GM19395 (cell line): ENCODE measurements at regions not wholly inside any gene's neighbourhood (a gene's known extent, or its start where the extent isn't known, plus 50 kb on each side); places are given as distances from the start of the nearest gene placed in this dataset.

Experiments
- ATAC-seq: cut with Tn5 transposase; IDR thresholded peaks from one replicate; pipeline ENCODE4 v1.9.1; 2021; ENCODE audit warnings: mild to moderate bottlenecking, moderate library complexity; ENCODE audit not compliant: unreplicated experiment

GRCh38 chr14:28515571-28515970 is 251.0 kb upstream of the FOXG1 start:
- ATAC-seq, result no peak

DNA sequence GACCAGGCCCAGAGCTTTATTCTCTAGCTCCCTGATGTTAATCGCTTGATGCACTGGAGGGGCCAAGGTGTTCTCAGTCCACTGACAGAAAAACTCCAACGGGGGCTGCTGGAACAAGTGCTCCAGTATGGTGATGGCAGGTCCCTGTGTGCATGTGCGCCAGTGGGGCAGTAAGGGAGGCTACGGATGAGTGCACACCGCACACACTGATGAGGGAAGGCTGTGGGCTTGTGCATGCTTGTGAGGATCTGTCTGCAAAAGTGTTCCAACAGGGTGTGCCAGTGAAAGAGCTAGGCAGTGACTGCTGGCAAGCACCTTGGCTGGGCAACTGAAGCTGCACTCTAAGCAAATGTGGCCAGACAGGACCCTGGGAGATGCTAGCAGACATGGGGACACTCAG is 229.7 kb upstream of the FOXG1 start:
- no peak for ATAC-seq

GRCh38 chr14:28542040-28542439 is 224.5 kb upstream of the FOXG1 start:
- no peak for ATAC-seq

- ATAC-seq, result no peak
These were observed 201.2 kb upstream of the FOXG1 start for GRCh38 chr14:28565345-28565744.

DNA sequence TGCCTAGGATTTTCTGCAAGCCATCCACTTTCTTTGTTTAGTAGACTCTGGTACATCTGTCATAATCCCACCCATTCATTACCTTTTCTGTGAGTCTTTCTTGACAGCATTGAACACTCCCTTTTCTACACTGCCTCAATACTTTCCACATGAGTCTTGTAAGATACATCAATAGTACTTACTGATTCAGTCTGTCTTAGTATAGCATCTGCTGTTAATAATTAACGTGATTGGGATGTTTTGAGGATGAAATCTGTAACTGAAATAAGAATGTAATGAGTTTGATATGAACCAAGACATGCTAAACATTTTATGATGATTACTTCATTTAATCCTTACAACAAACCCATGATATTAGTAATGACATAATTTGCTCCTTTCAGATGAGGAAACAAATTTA is 196.2 kb upstream of the FOXG1 start:
- ATAC-seq, result no peak

DNA sequence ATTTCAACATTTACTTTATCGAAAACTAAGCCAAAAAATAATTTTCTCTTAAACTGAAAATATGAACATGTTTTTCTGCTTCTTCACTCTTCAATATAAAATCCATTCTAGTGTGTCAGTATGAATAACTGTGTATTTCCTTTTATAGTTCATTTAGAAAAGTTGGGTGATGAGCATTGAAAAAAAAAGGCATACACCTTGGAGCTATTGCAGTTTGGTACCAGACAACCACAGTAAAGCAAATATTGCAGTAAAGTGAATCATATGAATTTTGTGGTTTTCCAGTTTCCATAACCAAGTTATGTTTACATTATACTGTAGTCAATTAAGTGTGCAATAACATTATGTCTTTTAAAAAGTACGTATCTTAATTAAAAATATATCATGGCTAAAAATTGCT is 195.0 kb upstream of the FOXG1 start:
- ATAC-seq, result no peak

- ATAC-seq, result no peak
These were observed 190.1 kb upstream of the FOXG1 start for GRCh38 chr14:28576523-28576922.

DNA sequence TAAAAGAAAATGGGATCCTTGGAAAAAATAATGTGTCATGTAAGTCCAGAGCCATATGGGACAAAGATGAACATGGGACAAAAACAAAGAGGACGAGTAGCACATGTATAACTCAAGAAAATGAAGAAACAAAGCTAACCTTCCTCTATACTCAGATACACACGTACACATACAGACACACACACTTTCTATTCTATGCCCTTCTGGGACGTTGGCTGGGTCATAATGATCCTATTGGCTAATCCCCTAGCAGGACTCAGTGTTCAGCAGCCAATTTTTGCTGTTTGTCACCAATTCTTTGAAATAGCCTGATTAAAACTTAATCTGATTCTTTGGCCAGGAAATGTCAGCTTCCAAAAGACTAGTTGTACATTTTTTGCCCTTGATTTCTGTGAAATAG is 189.4 kb upstream of the FOXG1 start:
- no peak for ATAC-seq

GRCh38 chr14:28577711-28578131 is 188.9 kb upstream of the FOXG1 start:
- ATAC-seq, result no peak

- ATAC-seq, result no peak
These were observed 181.6 kb upstream of the FOXG1 start for GRCh38 chr14:28584951-28585350.

DNA sequence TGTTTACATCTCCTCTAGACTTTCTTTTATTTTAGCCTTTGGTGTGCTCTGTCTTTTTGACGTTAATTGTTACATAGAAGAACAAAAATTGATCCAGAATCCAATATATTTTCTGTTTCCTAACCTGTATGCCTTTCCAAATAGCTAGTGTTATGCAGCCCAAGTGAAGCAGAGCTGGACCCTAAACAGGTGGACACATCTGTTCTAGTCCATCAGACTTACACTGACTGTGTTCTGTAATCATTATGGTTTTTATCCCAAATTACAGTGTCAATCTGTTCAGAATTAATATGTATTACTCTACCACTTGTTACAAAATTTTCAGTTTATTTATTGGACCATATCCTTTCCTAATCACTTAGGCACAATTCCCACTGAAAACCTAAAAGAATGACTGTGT is 176.8 kb upstream of the FOXG1 start:
- ATAC-seq, result no peak

- ATAC-seq, result no peak
These were observed 170.2 kb upstream of the FOXG1 start for GRCh38 chr14:28596391-28596790.

GRCh38 chr14:28599191-28599590 is 167.4 kb upstream of the FOXG1 start:
- ATAC-seq, result no peak

- ATAC-seq, result no peak
These were observed 167.0 kb upstream of the FOXG1 start for GRCh38 chr14:28599605-28600004.

- ATAC-seq, result no peak
These were observed 163.0 kb upstream of the FOXG1 start for GRCh38 chr14:28603606-28604005.

DNA sequence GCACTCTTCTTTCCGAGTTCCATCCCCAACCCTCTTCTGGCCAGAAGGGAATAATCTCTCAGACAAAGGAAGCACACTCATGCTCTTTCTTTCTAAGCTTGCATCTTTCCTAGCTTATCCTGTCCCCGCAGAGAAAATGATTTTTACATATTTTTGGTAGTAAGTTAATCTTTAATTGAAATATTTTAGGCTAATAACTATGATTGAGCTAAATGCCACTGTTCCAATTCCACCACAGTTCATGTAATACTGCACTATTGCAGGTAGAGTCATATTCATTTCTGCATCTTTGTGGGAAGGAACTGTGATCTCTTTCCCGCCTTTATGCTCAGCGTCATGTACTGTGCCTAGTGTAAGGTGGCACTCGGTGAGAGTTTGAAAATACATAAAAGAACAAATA is 158.9 kb upstream of the FOXG1 start:
- ATAC-seq, result no peak

GRCh38 chr14:28608443-28608842 is 158.1 kb upstream of the FOXG1 start:
- ATAC-seq, result no peak

DNA sequence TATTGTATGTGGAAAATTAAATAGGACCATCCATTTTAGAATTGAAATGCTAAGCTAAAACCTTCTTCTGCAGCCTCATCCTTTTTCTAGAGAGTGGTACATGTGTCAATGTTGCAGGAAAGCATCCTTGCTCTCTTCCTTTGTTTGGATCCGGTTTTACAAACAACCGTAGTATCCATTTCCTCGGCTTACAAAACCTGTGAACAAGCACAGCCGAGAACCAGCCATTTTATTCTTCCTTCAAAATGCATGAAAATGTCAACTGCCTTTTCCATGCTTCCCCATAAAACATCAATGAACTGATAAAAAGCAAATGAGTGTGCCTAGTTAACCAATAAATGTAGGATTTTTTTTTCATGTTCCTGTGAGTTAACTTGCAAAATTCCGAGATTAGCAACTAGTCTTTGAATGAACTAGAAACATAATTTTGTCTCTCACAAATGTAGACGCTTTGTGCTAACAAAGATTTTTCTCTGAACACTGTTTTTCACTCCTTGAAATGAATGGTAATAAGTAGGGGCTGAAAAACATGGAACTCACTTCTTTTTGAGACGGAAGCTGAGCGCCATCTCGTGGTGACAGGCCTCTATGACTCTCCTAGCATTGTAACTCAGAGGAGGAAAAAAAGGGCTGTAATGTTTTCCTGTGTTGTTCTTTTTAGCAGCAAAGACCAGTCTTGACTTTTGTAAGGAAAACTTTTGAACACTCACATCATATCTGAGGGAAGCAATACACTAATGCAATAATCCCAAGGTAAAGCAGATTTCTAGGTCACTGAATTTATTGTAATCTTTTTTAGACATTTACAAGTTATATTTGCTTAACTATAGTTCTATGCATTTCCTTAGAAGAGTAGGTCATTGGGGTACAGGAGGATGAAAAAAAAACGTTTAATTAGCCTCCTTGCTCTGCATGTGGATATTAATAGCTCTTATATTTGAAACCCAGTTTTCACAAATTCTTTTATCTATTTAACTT is 157.4 kb upstream of the FOXG1 start:
- ATAC-seq, result peak; percentile 80

GRCh38 chr14:28612414-28612813 is 154.2 kb upstream of the FOXG1 start:
- no peak for ATAC-seq

GRCh38 chr14:28613532-28613931 is 153.1 kb upstream of the FOXG1 start:
- no peak for ATAC-seq

DNA sequence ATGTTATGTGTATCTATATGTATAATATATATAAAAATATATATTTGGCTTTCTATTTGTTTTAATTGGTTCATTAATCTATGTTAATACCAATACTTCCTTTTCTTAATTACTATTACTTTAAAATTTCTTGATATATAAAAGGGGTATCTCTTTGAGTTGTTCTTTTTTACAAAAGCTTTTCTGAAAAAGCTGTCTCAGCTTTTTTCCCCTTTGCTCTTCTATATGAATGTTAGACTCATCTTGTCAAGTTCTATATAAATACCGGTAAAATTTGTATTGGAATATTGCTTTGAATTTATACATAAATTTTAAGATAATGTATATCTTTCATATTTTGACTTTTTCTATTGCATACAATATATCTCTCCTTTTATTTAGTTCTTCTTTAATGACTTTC is 139.8 kb upstream of the FOXG1 start:
- ATAC-seq, result no peak

GRCh38 chr14:28629328-28630004 is 137.1 kb upstream of the FOXG1 start:
- ATAC-seq, result no peak
